Breast epithelium (tissue), 3 donors: ENCODE measurements at regions not wholly inside any gene's neighbourhood (a gene's known extent, or its start where the extent isn't known, plus 50 kb on each side); places are given as distances from the start of the nearest gene placed in this dataset.
"Not testable (repeated sequence)": the region's sequence is repeated elsewhere in the genome, so short reads cannot be mapped to it uniquely, and the experiment has no call there.

ENCODE experiments used
- POLR2A ChIP-seq: fragments of 450-650 bp; IDR thresholded peaks from one replicate; pipeline ENCODE4 v1.6.1; 2016; ENCODE audit warnings: antibody characterized with exemption, mild to moderate bottlenecking, moderate library complexity
- TF ChIP-seq, protein P1 (sequence below), 3 donors: fragments of 450-650 bp; IDR thresholded peaks; one replicate each; pipeline ENCODE4 v1.5.1; 2016 to 2017; ENCODE audit warnings: antibody characterized with exemption in 3 of 3, mild to moderate bottlenecking in 3 of 3, moderate library complexity in 3 of 3

GRCh38 chr2:91536109-91536508 lies 2844.6 kb downstream of the RPIA start:
- TF ChIP-seq, protein P1, sequence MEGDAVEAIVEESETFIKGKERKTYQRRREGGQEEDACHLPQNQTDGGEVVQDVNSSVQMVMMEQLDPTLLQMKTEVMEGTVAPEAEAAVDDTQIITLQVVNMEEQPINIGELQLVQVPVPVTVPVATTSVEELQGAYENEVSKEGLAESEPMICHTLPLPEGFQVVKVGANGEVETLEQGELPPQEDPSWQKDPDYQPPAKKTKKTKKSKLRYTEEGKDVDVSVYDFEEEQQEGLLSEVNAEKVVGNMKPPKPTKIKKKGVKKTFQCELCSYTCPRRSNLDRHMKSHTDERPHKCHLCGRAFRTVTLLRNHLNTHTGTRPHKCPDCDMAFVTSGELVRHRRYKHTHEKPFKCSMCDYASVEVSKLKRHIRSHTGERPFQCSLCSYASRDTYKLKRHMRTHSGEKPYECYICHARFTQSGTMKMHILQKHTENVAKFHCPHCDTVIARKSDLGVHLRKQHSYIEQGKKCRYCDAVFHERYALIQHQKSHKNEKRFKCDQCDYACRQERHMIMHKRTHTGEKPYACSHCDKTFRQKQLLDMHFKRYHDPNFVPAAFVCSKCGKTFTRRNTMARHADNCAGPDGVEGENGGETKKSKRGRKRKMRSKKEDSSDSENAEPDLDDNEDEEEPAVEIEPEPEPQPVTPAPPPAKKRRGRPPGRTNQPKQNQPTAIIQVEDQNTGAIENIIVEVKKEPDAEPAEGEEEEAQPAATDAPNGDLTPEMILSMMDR (IDR thresholded peaks at IDR 0.05) = not testable (repeated sequence)
- TF ChIP-seq POLR2A = not testable (repeated sequence)
